DND-41 (cell line): ENCODE measurements at regions not wholly inside any gene's neighbourhood (a gene's known extent, or its start where the extent isn't known, plus 50 kb on each side); places are given as distances from the start of the nearest gene placed in this dataset.

Source experiments
- EZH2 ChIP-seq: IDR thresholded peaks from 3 replicates; pipeline ENCODE4 v1.6.1; 2012; ENCODE audit warnings: borderline replicate concordance, low read depth, mild to moderate bottlenecking, moderate library complexity, low read length, inconsistent platforms; ENCODE audit not compliant: severe bottlenecking
- TF ChIP-seq, protein P1 (sequence below): IDR thresholded peaks from 2 replicates; pipeline ENCODE4 v1.5.1; 2012; ENCODE audit warnings: borderline replicate concordance, low read length, moderate library complexity, mild to moderate bottlenecking; ENCODE audit not compliant: poor library complexity, severe bottlenecking; ENCODE audit errors: extremely low read depth

DNA sequence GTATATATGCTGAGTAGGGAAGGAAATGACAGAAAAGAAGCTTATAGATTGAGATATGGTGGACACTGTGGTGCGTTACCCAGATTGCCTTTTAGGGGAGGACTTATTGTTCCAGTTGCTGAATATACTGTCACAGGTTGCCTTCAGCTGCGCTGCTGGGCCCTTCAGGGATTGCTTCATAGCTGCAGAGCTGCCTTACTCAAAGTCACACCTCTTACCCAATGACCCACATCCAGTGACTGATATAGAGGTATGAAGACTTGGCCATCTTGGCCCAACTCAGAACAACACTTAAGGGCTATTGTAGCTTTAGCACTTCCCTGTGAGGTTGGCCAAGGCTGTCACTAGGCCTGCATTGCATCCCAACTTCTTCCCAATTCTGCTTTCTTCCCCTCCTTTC lies 63.4 kb upstream of the TMEM164 start:
- TF ChIP-seq EZH2, result no peak
- TF ChIP-seq, protein P1, sequence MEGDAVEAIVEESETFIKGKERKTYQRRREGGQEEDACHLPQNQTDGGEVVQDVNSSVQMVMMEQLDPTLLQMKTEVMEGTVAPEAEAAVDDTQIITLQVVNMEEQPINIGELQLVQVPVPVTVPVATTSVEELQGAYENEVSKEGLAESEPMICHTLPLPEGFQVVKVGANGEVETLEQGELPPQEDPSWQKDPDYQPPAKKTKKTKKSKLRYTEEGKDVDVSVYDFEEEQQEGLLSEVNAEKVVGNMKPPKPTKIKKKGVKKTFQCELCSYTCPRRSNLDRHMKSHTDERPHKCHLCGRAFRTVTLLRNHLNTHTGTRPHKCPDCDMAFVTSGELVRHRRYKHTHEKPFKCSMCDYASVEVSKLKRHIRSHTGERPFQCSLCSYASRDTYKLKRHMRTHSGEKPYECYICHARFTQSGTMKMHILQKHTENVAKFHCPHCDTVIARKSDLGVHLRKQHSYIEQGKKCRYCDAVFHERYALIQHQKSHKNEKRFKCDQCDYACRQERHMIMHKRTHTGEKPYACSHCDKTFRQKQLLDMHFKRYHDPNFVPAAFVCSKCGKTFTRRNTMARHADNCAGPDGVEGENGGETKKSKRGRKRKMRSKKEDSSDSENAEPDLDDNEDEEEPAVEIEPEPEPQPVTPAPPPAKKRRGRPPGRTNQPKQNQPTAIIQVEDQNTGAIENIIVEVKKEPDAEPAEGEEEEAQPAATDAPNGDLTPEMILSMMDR, result no peak
